ENCODE measurements at regions not wholly inside any gene's neighbourhood (a gene's known extent, or its start where the extent isn't known, plus 50 kb on each side); places are given as distances from the start of the nearest gene placed in this dataset.
A peak's percentile ranks its signal among the peaks of the same experiment; 100 is the strongest.

DNA sequence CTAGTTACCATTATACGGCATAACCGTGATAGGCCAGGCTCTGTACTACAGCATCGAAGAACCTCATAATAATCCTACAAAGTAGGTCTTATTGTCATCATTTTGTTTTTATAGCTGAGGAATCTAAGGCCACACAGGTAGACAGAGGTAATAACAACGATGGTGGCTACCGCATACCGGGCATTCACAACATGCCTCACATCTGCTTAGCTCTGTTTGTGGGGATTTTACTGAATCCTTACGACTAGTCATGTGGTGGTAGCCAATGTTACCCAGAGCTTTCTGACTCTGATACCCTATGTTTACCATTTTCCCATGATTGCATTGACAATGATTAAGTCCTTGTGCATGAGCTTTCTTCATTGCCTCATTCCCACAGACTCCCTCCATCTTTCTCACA, 269.4 kb downstream of the TCF7L2 start:
- no peak for DNase-seq (ENCODE audit: low read depth in 4 of 4, low spot score in 1 of 4)

DNA sequence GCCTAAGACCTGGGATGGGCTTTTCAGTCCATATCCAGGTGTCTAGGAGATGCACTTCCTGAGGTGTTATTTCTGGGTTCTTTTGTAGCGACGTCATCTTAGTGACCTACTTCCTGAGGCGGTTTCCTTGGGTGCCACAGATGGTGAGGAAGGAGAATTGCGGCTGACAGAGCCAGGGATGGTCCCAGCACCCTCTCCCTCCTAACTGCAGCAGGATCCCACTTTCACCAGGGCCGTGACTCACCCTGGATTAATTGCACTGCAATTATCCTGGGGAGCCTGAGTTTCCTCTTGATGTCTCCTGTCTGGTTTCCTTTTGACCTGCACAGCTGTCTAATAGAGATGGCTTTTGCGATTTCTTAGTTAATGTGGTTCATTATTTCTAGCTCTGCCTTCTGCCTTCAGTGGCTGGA, 271.7 kb downstream of the TCF7L2 start:
- no peak for DNase-seq (ENCODE audit: low read depth in 4 of 4, low spot score in 1 of 4)

DNA sequence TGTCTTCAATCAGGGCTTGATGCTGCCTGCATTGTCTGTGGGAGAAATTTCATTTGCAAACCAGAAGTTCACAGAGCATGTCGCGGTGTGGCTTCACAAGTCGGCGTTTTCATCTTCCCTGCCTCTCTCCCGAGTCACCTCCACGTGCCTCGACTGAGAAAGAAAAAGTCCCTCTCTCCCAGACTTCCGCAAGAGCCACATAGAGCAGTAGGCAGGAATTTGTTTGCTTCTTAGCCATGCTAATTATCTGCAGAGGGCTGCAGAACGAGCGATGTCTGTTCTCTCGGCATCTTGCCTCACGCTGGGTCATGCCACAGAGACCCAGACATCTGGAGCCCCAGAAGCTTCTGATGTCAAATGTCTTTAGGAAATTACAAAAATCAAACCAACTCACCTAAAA, 272.2 kb downstream of the TCF7L2 start:
- DNase-seq (ENCODE audit: low read depth in 4 of 4, low spot score in 1 of 4), result no peak

DNA sequence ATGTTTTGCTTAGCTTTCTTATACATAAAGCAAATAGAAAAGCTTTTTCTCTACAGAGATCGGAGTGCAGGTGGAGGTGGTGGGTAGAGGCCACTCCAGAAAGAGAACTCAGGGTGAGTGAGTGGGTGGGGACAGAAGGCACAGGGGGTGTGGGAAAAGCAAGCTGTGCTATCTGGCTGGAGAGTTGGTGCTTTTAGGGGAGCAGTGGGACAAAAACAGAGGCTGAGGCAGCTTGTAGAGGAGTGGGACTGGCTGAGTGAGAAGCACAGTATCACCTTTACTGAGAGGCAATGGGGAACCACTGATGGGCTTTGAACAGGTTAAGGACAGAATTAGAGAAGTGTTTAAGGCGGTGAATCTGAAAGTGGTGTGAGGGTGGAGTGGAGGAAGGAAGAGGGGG, 275.3 kb downstream of the TCF7L2 start:
- DNase-seq (ENCODE audit: low read depth in 4 of 4, low spot score in 1 of 4), result no peak

DNA sequence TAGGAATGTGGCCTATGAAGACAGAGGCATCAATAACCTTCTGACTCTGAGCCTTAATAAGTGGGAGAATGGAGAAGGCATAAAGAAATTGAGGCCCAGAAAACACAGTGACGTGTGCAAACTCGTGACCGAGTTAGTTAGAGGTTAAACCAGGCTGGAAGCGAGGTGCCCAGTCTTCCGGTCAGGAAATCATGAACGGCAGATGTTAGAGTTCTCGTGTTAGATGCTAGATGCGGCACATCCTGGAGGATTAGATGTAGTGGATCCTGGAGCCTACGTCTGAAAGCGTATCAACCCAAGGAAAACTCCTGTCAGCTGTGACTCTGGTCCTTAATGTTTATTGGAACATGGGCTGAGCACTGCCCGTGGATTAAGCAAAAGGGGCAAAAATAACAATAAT, 275.9 kb downstream of the TCF7L2 start:
- DNase-seq (ENCODE audit: low read depth in 4 of 4, low spot score in 1 of 4), result no peak

DNA sequence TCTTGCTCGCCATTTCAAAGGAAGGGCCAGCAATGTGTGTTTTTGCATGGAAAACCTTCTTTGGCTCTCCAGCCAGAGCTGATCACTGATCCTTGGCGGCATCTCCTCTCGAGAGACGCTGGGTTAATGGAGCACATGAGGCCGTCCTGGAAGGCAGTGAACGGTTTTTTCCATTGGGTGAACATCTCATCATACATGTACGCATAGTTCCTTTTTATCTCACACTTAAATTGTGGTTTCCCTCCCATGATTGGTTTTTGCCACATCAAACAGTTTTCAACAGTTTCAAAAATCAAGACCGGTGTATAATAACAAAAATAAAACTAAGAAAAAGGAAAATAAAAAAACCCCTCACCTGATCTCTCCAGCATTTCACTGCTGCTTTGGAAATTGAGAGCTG, 276.4 kb downstream of the TCF7L2 start:
- peak in 1 of 4 experiments; percentile 8 for DNase-seq (ENCODE audit: low read depth in 4 of 4, low spot score in 1 of 4)

DNA sequence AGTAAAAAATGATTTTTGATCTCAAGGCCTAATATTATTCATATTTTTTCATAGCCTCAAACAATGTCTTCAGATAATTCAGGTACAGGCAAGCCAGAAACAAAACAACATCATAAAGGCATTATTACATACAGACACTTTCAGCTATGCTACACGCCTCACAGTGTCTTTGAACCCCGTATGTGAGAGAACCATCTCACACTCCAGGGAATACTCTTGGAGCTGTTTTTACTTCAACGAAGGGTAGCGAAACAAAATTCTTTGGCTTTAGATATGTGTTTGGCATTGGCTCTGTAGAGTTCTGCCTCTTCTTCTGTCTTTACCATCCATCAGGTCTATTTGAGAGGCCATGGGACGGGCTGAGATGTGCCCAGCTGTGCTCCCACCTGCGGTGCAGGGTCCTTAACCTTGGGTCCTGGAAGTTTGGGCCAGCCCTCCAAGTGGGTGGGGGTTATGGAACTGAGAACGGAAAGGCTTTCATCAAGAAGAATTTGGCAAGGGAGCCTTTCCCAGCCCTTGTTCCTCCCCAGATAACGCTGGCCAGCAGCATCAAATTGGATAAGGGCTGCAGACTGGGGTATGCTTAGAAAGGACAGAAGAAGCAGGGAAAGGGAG, 276.9 kb downstream of the TCF7L2 start:
- DNase-seq (ENCODE audit: low read depth in 4 of 4, low spot score in 1 of 4), result no peak

DNA sequence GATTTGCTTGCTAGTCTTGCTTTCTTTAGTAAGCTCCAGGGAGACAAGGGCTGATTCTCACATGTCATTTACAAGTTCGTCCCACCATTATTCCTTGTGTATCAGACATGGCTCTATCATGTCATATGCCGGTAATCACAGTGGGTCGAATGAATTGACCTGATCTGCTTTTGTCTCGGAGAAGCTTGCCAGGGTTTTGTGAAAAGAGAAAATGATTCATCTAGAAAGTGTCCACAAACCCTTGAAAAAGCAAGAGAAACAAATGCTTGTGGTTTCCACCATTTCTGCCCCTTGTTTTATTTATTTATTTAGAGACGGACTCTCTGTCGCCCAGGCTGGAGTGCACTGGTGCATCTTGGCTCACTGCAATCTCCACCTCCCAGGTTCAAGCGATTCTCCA, 278.5 kb downstream of the TCF7L2 start:
- DNase-seq (ENCODE audit: low read depth in 4 of 4, low spot score in 1 of 4), result no peak

DNA sequence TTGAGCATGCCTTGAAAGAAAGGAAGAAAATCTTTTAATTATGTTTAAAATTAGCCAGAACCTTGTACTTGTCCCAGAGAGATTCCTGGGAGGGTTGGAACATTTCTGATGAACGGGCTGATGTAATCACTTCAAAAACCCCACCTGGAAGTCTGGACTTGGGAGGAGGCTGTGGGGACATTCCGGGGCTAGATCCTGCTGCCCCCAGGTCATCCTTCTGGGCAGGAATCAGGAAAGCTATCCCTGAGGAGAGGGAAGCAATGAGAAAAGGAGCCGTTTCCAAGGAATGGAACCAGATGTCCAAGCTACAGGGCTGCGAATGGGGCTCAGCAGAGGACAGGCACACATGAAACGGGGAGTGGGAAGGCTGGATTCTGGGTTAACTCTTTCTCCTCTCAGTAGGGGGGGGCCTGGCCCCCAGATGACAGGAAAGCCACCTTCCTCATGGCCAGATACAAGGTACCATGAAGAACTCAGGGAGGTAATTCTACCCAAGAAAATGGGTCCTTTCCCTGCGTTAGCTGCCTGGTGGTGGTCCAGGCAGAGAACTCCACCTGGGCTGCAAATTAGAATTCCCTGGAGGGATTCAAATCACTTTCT, 280.1 kb downstream of the TCF7L2 start:
- no peak for DNase-seq (ENCODE audit: low read depth in 4 of 4, low spot score in 1 of 4)

DNA sequence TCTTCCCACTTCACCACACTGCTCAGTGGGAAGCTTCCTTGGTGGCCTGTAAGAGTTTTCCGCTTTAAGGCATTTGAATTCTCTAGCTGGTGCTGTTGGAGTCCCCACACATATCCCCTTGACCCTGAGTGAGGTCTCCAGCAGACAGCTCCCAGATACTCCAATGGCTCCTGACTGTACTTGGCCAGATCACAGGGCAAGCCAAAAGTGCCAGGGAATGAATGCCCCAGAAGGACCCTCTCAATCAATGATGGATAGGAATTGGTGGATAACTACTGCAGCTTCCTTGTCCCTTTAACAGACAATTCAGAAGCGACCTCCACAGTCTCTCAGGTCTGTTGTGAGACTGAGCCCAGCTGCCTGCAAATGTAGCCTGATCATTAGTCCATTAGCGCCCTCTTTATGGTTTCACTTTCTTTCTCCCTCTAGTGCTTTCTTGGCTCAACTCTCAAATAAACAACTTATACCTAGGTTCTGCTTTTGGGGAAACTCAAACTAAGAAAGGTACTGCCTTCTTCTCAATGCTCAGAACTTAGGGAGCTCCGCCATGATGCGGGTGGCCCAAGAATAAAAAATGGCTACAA, 283.0 kb downstream of the TCF7L2 start:
- no peak for DNase-seq (ENCODE audit: low read depth in 4 of 4, low spot score in 1 of 4)

DNA sequence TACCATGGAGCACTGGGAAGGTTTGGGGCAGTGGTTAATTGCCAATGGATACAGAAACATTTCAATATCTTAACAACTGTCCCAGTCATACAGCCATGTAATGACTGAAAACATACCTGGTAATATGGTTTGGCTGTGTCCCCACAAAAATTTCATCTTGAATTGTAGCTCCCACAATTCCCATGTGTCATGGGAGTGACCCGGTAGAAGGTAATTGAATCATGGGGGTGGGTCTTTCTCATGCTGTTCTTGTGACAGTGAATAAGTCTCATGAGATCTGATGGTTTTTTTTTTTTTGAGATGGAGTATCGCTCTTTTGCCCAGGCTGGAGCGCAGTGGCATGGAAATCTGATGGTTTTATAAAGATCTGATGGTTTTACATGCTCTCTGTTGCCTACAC, 284.4 kb downstream of the TCF7L2 start:
- DNase-seq (ENCODE audit: low read depth in 4 of 4, low spot score in 1 of 4), result no peak

DNA sequence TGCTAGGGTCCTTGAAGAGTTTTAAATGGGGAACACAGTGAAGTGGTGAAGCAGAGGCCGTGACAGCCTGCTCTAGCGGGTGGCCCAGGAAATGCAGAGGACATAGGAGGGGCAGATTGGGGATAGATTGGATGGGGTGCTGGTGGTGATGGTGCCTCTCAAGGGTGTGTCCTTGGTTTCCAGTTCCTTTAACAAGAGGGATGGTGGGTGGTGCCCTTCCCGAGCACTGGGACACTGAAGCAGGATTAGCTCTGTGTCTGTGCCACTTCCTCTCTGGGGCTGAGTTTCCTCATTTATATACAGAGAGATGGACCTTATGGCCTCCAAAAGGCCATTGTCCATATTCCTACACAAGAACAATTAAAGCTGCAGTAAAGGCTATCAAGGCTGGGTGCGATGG, 285.5 kb downstream of the TCF7L2 start:
- no peak for DNase-seq (ENCODE audit: low read depth in 4 of 4, low spot score in 1 of 4)

DNA sequence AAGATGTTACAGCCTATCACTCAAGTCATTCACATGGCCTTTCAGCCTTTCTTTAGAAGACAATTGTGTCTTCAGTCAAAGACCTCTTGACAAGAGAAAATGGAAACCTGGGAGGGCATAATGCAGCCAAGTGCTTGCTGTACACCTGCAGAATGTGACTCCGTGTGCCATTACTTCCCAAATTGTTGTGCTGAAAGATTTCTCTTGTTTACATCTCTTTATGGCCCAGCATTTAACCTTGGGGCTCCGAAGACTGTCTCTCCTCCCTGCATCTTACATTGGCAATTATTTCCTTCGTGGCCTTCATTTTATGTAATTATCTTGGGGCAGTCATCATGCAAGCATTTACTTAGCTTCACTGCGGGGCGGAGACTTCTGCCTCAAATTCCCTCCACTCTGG, 287.0 kb downstream of the TCF7L2 start:
- no peak for DNase-seq (ENCODE audit: low read depth in 4 of 4, low spot score in 1 of 4)

DNA sequence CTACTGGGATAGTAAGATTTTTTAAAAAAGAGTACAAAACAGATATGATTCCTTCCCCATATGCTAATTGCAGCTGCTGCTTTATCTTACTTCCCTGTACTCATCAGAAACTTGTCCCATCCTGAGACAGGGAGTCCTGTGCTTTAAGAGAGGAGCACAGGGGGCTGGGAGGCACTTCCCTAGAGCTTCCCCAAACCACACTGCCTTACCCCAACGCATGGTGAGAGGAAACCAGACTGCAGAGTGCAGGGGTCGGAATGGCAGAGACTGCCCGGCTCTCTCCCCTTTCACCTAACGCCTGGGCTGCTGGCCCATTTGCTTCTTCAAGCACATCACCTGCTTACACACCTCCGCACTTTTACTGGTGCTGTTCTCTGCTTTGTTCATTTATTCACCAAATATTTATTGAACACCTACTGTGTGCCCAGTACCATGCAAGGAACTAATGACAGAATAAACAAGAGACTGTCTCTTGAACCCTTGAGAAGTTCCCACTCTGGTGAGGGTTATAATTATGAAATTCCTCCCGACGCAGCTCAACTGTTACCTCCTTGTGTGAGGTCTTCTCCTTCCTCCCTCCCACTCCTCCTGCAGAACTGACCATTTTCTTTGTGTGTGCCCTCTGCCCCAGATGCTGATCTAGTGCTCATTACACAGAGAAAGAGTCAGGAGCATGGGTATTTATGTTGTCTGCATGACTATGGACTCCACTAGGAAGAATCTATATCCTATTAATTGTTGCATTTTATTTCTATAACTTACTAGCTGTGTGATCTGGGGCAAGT, 289.7 kb downstream of the TCF7L2 start:
- DNase-seq (ENCODE audit: low read depth in 4 of 4, low spot score in 1 of 4), result no peak

DNA sequence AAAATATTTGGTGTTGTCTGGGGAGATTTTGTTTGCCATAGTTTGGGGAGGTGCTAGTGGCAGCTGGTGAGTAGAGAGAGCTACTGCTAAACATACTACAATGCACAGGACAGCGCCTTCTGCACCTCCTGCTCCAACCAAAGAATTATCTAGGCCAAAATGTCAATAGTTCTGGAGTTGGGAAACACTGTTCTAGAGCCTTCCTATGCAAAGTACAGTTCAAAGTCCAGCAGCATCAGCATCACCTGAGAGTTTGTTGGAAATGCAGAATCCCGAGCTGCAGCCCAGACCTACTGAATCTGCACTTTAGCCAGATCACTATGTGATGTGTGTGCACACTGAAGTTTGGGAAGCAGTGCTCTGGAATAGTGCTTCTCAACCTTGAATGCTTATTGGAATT, 290.7 kb downstream of the TCF7L2 start:
- no peak for DNase-seq (ENCODE audit: low read depth in 4 of 4, low spot score in 1 of 4)

DNA sequence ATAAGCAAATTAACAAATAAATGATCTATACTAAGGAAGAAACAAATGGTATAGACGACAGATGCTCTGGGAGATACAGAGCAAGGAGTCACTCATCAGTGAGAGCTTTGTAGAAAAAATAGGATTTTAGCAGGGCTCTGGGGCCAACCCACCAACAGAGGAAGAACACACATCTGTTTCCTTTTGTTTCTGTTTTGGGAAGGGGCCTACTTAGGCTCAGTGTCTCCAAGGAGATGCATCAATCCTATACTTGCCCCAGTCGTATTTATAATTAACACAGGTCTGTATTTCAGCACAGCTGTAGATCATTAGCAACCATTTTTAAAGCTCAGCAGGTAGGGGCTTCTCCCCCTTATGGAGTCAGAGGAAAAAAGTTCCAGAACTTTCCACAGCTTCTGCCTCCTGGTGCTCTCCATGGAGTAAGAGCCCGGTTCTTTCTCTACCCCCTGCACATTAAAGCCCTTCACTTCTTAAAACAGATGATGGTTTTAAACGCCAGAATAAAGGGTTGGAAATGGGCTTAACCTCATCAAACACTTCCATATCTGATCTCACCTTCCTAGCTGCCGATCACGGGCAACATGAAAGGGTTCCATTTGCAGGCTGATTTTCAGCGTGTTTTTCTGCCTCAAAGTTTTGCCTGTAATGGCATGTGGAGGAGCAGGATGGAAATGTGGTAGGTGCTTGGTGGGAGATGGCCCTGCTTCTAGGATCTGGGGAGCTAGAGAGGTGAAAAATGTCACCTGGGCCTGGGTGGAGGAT, 291.7 kb downstream of the TCF7L2 start:
- DNase-seq (ENCODE audit: low read depth in 4 of 4, low spot score in 1 of 4), result no peak

DNA sequence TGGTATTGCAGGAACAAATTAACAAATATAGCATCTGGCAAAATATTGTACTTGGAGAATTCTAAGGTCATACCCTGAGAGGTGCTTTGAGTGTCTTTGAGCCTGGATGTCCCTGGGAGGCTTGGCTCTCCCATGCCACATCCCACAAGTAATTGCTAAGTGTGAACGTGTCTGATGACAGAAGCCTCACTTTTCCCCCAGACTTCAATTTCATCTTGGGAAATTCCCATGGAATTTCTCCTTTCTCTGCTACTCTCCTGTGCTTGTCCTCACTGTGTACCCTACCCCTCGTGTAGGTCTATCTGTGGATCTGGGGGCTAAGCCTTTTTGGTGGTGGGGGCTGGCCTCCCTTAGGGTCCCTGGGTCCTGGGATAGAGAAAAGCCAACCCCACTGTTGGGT, 293.3 kb downstream of the TCF7L2 start:
- DNase-seq (ENCODE audit: low read depth in 4 of 4, low spot score in 1 of 4), result no peak

DNA sequence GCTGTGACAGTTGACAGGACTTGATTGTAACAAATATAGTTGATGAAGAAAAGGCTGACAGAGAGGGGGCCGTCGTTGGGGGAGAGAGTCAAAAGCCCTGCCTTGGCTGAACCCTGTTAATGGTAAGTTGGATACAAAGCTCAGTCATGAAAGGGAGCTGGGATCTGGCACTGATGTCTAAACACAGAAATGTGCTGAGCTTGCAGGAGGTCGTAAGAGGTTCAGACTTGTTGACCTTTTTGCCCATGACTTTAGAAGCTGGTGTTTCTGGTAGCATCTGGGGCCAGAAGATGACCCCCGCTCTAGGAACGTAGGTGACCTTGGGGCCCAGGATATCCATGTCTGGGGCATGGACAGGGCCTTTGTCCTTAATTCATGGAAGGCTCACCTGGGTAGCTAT, 294.7 kb downstream of the TCF7L2 start:
- no peak for DNase-seq (ENCODE audit: low read depth in 4 of 4, low spot score in 1 of 4)

DNA sequence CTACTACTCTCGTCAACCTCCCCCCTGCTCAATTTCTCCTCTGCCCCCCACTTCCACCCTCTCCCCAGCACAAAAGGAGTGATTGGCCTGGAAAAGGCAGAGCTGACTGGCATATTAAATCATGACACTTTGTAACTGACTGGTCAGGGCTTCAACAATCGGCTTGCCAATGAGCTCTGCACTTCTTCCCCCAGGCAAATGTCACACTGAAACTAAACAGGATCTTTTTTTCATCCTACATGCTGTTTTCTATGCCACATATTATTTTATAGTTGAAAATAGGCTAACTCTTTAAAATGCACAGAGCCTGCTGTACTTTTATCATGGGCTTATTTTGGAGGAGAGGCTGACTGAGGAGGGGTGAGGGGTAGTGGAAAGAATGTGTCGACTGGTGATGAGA, 295.2 kb downstream of the TCF7L2 start:
- DNase-seq (ENCODE audit: low read depth in 4 of 4, low spot score in 1 of 4), result no peak

DNA sequence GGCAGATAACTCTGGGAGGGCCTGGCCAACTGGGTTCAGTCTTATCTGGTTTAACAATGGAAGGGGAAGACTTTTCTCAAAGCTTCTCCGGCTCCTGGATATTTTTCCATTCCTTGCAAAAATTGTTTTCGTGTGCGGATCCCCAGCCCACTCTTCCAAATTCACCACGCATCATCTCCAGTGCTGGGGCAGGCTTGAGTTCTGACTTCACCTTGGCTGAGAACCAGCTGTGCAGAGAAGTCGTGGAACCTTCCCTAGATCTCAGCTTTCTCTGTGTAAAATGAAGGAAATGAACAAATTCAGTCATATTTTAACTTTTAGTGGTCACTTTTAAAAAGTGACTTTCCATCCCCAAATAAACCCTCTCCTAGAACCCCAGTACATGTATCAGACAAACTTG, 297.0 kb downstream of the TCF7L2 start:
- no peak for DNase-seq (ENCODE audit: low read depth in 4 of 4, low spot score in 1 of 4)
